DMS79 (cell line): ENCODE measurements at regions not wholly inside any gene's neighbourhood (a gene's known extent, or its start where the extent isn't known, plus 50 kb on each side); places are given as distances from the start of the nearest gene placed in this dataset.

Source experiments
- DNase-seq: peaks from one replicate; lab custom pipeline; 2025; lab: John Stamatoyannopoulos, UW

DNA sequence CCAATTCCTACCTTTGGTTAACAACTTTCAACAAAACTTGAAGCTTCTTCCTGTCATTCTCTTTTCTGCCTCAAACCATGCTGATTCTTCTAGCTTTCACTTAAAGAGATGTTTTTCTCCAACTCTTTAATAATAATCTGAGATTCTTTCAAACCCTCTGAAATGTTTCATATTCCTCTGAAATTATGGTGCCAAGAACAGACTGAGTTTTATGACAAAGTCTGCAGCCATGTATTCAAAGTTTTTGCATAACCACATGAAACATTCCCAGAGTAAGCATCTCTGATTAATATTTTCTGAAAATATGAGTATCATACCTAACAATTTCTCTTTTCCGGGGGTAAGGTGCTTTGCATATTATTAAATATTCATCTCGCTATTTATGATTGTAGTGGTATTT is 59.1 kb upstream of the DCN start:
- no peak for DNase-seq

DNA sequence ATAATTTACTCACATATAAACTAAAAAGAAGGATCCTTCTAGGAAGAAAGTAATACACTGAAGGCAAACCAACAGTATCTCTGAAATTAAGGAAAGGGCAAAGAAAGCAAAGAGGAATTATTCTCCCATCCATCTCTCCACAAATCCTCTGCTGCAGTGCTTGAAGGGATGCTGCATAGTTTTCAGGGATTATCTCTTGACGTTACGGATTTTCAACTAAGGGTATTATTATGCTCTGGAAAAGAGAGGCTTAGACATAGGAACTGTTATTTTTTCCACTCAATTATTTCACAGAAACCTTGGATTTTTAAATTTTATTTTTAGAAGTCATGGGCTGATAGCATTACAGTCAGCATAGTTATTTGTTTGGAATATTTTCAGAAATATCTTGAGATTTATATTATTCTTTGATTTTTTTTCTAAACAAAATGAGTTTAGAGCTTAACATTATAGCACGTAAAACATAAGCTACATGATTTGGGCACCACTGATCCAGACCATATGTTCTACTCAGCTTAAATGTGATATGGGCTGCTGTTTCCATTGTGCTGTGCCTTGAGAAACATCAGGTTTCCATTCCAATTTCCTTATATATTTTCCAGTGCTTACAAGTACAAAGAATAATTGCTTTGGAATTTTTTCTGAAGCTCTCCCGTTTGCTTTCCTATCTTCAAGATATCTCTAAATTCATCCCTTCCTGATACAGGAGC is 57.9 kb upstream of the DCN start:
- no peak for DNase-seq

DNA sequence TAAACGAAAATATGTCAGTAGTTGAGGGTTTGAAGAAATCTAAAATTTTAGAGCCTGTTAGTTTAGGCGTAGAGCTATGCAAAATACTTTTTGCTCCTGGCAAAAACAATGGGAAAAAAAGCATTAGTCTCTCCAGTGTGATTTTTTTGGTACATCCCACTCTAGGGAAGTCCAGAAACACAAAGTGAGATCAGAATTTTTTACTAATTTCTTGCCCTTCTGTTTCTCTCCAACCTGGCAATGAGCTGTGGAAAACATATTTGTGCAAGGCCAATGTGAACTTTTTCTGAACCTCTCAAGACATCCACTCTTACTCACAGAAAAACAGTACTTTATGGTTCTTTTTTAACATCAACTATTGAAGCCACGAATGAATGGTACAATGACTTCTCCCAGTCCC is 56.9 kb upstream of the DCN start:
- DNase-seq, result no peak
